OCI-LY1 (cell line): ENCODE measurements at regions not wholly inside any gene's neighbourhood (a gene's known extent, or its start where the extent isn't known, plus 50 kb on each side); places are given as distances from the start of the nearest gene placed in this dataset.

Source experiments
- H2AFZ ChIP-seq: fragments of 200-600 bp; sonication (generic), shearing (Covaris generic); 2 replicates; pipeline ENCODE4 v1.6.0; 2014; ENCODE audit warnings: antibody characterized with exemption, mild to moderate bottlenecking, low read length
- H3F3A ChIP-seq: fragments of 200-600 bp; sonication (generic), shearing (Covaris generic); 2 replicates; pipeline ENCODE4 v1.6.0; 2014; ENCODE audit warnings: mild to moderate bottlenecking, antibody characterized with exemption, low read length, moderate library complexity; ENCODE audit not compliant: insufficient read depth
- H3K27ac ChIP-seq: fragments of 200-600 bp; sonication (generic); 2 replicates; pipeline ENCODE4 v1.5.1; 2014; ENCODE audit warnings: low read length, mixed run types, mild to moderate bottlenecking, low read depth; ENCODE audit not compliant: poor library complexity, severe bottlenecking
- H3K27me3 ChIP-seq: fragments of 200-600 bp; sonication (generic); 2 replicates; pipeline ENCODE4 v1.6.0; 2014; ENCODE audit warnings: antibody characterized with exemption, mild to moderate bottlenecking, low read length, moderate library complexity; ENCODE audit not compliant: insufficient read depth
- H3K36me3 ChIP-seq: fragments of 200-600 bp; sonication (generic); 2 replicates; pipeline ENCODE4 v1.6.1; 2014; ENCODE audit warnings: mild to moderate bottlenecking, antibody characterized with exemption, low read length, moderate library complexity, mixed read lengths; ENCODE audit not compliant: insufficient read depth
- H3K4me1 ChIP-seq: fragments of 200-600 bp; sonication (generic); 2 replicates; pipeline ENCODE4 v1.5.1; 2014; ENCODE audit warnings: mild to moderate bottlenecking, low read length, moderate library complexity; ENCODE audit not compliant: insufficient read depth, severe bottlenecking
- H3K4me2 ChIP-seq: fragments of 200-600 bp; sonication (generic), shearing (Covaris generic); 2 replicates; pipeline ENCODE4 v1.6.1; 2014; ENCODE audit warnings: low read length
- H3K4me3 ChIP-seq: fragments of 200-600 bp; sonication (generic); 2 replicates; pipeline ENCODE4 v1.5.1; 2014; ENCODE audit warnings: low read length, low read depth, mild to moderate bottlenecking, mixed read lengths; ENCODE audit not compliant: poor library complexity, severe bottlenecking
- H3K79me2 ChIP-seq: fragments of 200-600 bp; shearing (Covaris generic); 2 replicates; pipeline ENCODE4 v1.6.1; 2016; ENCODE audit warnings: mixed run types, low read length, mixed read lengths; ENCODE audit not compliant: insufficient read depth
- H3K9ac ChIP-seq: fragments of 200-600 bp; sonication (generic), shearing (Covaris generic); 2 replicates; pipeline ENCODE4 v1.6.1; 2014; ENCODE audit warnings: mild to moderate bottlenecking, low read length, mixed read lengths
- H3K9me2 ChIP-seq: fragments of 200-600 bp; sonication (generic), shearing (Covaris generic); 2 replicates; pipeline ENCODE4 v1.6.1; 2014; ENCODE audit warnings: low read depth, mild to moderate bottlenecking, low read length, mixed read lengths
- H3K9me3 ChIP-seq: fragments of 200-600 bp; shearing (Covaris generic); 2 replicates; pipeline ENCODE4 v1.6.1; 2014; ENCODE audit warnings: low read length, mixed read lengths
- H4K20me1 ChIP-seq: fragments of 200-600 bp; sonication (generic), shearing (Covaris generic); 2 replicates; pipeline ENCODE4 v1.6.0; 2016; ENCODE audit warnings: mild to moderate bottlenecking, low read length; ENCODE audit not compliant: insufficient read depth
- CTCF ChIP-seq: fragments of 200-600 bp; sonication (generic), shearing (Covaris generic); IDR thresholded peaks from 2 replicates; pipeline ENCODE4 v1.5.1; 2017; ENCODE audit warnings: mild to moderate bottlenecking, antibody characterized with exemption, low read length, moderate library complexity, mixed read lengths
- EZH2 ChIP-seq: fragments of 200-600 bp; sonication (generic), shearing (Covaris generic); IDR thresholded peaks from 2 replicates; pipeline ENCODE4 v1.8.0; 2017; ENCODE audit warnings: borderline replicate concordance, mixed run types, mild to moderate bottlenecking, antibody characterized with exemption, low read length, moderate library complexity, mixed read lengths

GRCh38 chr2:217160978-217161973 is 301.4 kb upstream of the TNP1 start:
- Histone ChIP-seq H3K4me3 (no peak overlapping the region), H3K9me3 (no peaks in the 10 kb centered on the region), H3K9me2 (no peaks in the 10 kb centered on the region), H3K4me2 (no peak overlapping the region), H3K79me2 (no peaks in the 10 kb centered on the region), H4K20me1 (no peaks in the 10 kb centered on the region), H3K27me3 (no peaks in the 10 kb centered on the region), H3K9ac (no peak overlapping the region), H2AFZ (no peak overlapping the region), H3K4me1 (no peaks in the 10 kb centered on the region), H3F3A (no peaks in the 10 kb centered on the region), H3K36me3 (no peaks in the 10 kb centered on the region), H3K27ac (no peak overlapping the region)
- TF ChIP-seq CTCF = no peak
- TF ChIP-seq EZH2 = no peak

GRCh38 chr2:217160103-217160743 is 300.4 kb upstream of the TNP1 start:
- no peak overlapping the region for H3K4me3 ChIP-seq
- no peak overlapping the region for H2AFZ ChIP-seq
- TF ChIP-seq EZH2 (no peak), CTCF (no peak)
- H4K20me1 ChIP-seq = no peaks in the 10 kb centered on the region
- no peak overlapping the region for H3K9ac ChIP-seq
- no peaks in the 10 kb centered on the region for H3K79me2 ChIP-seq
- H3K9me3 ChIP-seq = no peaks in the 10 kb centered on the region
- no peaks in the 10 kb centered on the region for H3K36me3 ChIP-seq
- no peaks in the 10 kb centered on the region for H3K27me3 ChIP-seq
- H3K9me2 ChIP-seq = no peaks in the 10 kb centered on the region
- no peaks in the 10 kb centered on the region for H3F3A ChIP-seq
- H3K27ac ChIP-seq = no peak overlapping the region
- no peak overlapping the region for H3K4me2 ChIP-seq
- no peaks in the 10 kb centered on the region for H3K4me1 ChIP-seq

- Histone ChIP-seq H3K27ac (no peak overlapping the region), H2AFZ (no peak overlapping the region), H3K4me2 (no peak overlapping the region), H3K4me1 (no peaks in the 10 kb centered on the region), H3K79me2 (no peaks in the 10 kb centered on the region), H4K20me1 (no peaks in the 10 kb centered on the region), H3K4me3 (no peak overlapping the region), H3K27me3 (no peaks in the 10 kb centered on the region), H3K9me3 (no peaks in the 10 kb centered on the region), H3F3A (no peaks in the 10 kb centered on the region), H3K36me3 (no peaks in the 10 kb centered on the region), H3K9me2 (no peaks in the 10 kb centered on the region), H3K9ac (no peak overlapping the region)
- TF ChIP-seq EZH2 (no peak), CTCF (no peak)
Measured at GRCh38 chr2:217158928-217159327, 299.1 kb upstream of the TNP1 start.
